ENCODE measurements at regions not wholly inside any gene's neighbourhood (a gene's known extent, or its start where the extent isn't known, plus 50 kb on each side); places are given as distances from the start of the nearest gene placed in this dataset.
"Not testable (repeated sequence)": the region's sequence is repeated elsewhere in the genome, so short reads cannot be mapped to it uniquely, and the experiment has no call there.

DNA sequence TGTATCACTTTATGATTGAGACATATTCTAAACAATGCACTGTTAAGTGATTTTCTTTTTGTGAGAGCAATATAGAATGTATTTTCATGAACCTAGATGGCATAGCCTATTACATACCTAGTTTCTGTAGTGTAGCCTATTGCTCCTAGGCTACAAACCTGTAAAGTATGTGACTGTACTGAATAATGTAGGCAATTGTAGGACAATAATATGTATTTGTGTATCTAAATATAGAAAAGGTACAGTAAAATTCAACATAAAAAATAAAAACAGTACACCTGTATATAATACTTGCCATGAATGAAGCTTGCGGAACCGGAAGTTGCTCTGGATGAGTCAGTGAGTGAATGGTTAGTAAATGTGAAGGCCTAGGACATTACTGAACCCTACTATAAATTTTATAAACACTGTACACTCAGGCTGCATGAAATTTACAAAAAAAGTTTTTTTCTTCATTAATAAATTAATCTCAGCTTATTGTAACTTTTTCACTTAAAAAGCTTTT lies 106.7 kb downstream of the VSIG4 start:
- H3K9me3 ChIP-seq (replicated peaks in 1 of 3), result no peaks in the 10 kb centered on the region
- no peak overlapping the region for H3K4me3 ChIP-seq
- WGBS, 4 donors, result 81 to 93% (median 88%) methylated on average over 2 of the region's 2 CpGs
- intact Hi-C loops (cut with DNase I), result no loop called here
- H3K4me1 ChIP-seq (replicated peaks in 1 of 2), result no peaks in the 10 kb centered on the region
- no peaks in the 10 kb centered on the region for H3K36me3 ChIP-seq (replicated peaks in 1 of 2)
- H3K27ac ChIP-seq, result no peak overlapping the region
- peaks cover 25% of the 10 kb centered on the region for H3K27me3 ChIP-seq
- no peak for DNase-seq
- TF ChIP-seq, protein P1, sequence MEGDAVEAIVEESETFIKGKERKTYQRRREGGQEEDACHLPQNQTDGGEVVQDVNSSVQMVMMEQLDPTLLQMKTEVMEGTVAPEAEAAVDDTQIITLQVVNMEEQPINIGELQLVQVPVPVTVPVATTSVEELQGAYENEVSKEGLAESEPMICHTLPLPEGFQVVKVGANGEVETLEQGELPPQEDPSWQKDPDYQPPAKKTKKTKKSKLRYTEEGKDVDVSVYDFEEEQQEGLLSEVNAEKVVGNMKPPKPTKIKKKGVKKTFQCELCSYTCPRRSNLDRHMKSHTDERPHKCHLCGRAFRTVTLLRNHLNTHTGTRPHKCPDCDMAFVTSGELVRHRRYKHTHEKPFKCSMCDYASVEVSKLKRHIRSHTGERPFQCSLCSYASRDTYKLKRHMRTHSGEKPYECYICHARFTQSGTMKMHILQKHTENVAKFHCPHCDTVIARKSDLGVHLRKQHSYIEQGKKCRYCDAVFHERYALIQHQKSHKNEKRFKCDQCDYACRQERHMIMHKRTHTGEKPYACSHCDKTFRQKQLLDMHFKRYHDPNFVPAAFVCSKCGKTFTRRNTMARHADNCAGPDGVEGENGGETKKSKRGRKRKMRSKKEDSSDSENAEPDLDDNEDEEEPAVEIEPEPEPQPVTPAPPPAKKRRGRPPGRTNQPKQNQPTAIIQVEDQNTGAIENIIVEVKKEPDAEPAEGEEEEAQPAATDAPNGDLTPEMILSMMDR (IDR thresholded peaks at IDR 0.05), result no peak
- no peak for TF ChIP-seq POLR2A (IDR thresholded peaks at IDR 0.05)

DNA sequence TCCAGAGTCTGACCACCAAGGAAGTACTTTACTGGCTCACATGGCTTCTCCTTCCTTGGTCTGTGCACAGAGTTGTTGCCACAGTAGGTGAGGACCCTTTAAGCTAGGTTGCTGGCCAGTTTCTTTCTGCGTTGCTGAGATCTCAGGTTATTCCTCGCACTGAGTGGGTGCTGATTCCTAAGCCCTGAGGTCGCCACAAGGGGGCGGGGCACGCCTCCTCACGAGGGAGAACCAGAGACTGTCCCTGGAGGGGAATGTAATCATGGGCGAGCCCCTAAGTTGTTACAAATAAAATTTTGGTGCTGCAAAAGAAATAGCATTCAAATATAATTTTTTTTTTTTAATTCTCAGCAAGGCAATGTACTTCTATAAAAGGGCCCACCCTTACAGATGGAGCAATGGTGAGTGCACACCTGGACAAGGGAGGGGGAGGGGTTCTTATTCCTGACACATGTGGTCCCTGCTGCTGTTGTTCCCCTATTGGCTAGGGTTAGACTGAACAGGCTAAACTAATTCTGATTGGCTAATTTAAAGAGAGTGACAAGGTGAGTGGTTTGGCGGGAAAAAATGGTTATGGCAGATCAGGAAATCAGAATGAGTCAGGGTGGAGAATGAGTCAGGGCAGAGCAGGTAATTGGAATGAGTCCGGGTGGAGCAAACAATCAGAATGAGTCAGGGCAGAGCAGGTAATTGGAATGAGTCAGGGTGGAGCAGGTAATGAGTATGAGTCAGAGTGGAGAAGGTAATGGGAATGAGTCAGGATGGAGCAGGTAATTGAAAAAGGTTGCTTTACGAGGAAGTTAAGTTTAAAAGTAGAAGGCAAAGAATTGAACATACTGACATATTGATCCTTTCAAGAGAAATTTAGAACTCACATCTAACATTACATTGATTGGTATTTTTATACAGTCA lies 107.5 kb downstream of the VSIG4 start:
- no peaks in the 10 kb centered on the region for H3K4me1 ChIP-seq (replicated peaks in 1 of 2)
- WGBS, 4 donors, result 63 to 77% (median 72%) methylated on average over 9 to 10 of the region's 10 CpGs
- TF ChIP-seq, protein P1 (IDR thresholded peaks at IDR 0.05), result no peak
- no peaks in the 10 kb centered on the region for H3K36me3 ChIP-seq (replicated peaks in 1 of 2)
- intact Hi-C loops (cut with DNase I), result no loop called here
- H3K9me3 ChIP-seq (replicated peaks in 1 of 3), result no peaks in the 10 kb centered on the region
- peaks cover 25% of the 10 kb centered on the region for H3K27me3 ChIP-seq
- no peak overlapping the region for H3K4me3 ChIP-seq
- no peak overlapping the region for H3K27ac ChIP-seq
- no peak for DNase-seq

DNA sequence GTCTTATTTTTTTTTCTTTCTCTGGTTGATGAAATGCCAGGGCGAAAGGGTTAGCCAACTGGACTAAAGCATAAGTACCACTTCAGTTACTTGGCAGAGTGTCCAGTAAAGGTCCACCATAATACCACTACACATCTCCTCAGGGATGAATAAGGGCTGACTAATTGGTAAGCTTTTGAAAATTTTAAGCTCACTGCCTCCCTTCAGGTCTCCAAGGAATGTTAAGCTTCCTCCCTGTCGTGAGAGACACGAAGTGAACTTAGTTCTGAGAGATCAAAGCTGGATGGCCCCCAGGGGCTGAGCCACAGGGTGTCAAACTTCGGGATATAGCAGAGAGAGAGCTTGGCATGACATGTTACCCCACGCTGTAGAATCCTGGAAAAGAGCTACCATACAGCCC lies 111.4 kb downstream of the VSIG4 start:
- no peaks in the 10 kb centered on the region for H3K9me3 ChIP-seq (replicated peaks in 1 of 3)
- WGBS, 4 donors, result 44 to 54% (median 52%) methylated on average over 3 to 5 of the region's 5 CpGs
- no peaks in the 10 kb centered on the region for H3K4me1 ChIP-seq (replicated peaks in 1 of 2)
- H3K4me3 ChIP-seq, result no peak overlapping the region
- TF ChIP-seq, protein P1 (IDR thresholded peaks at IDR 0.05), result no peak
- TF ChIP-seq POLR2A (IDR thresholded peaks at IDR 0.05), result no peak
- peaks cover 45% of the 10 kb centered on the region for H3K27me3 ChIP-seq
- H3K36me3 ChIP-seq (replicated peaks in 1 of 2), result no peaks in the 10 kb centered on the region
- no peak for DNase-seq
- intact Hi-C loops (cut with DNase I), result no loop called here
- no peak overlapping the region for H3K27ac ChIP-seq

DNA sequence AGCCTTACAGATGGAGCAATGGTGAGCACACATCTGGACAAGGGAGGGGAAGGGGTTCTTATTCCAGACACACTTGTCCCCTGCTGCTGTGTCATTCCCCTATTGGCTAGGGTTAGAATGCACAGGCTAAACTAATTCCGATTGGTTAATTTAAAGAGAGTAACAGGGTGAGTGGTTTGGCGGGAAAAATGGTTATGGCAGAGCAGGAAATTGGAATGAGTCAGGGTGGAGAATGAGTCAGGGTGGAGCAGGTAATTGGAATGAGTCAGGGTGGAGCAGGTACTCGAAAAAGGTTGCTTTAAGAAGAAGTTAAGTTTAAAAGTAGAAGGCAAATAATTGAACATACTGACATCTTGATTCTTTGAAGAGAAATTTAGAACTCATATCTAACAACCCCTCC lies 112.5 kb downstream of the VSIG4 start:
- H3K27ac ChIP-seq; H3K4me3 ChIP-seq; H3K36me3 ChIP-seq (replicated peaks in 1 of 2); H3K4me1 ChIP-seq (replicated peaks in 1 of 2); intact Hi-C loops (cut with DNase I); DNase-seq; H3K9me3 ChIP-seq (replicated peaks in 1 of 3): not testable (repeated sequence)
- 63 to 69% (median 65%) methylated on average over 3 of the region's 3 CpGs for WGBS, 4 donors
- peaks cover 45% of the 10 kb centered on the region for H3K27me3 ChIP-seq

Measured in adrenal gland (tissue), 9 donors.